Thyroid gland (tissue), 4 donors: ENCODE measurements at regions not wholly inside any gene's neighbourhood (a gene's known extent, or its start where the extent isn't known, plus 50 kb on each side); places are given as distances from the start of the nearest gene placed in this dataset.

ENCODE experiments used
- POLR2A ChIP-seq, 2 donors: fragments of 450-650 bp; IDR thresholded peaks; one replicate each; pipeline ENCODE4 v1.6.1; 2017; ENCODE audit warnings: antibody characterized with exemption in 2 of 2, mild to moderate bottlenecking in 2 of 2, moderate library complexity in 1 of 2
- TF ChIP-seq, protein P1 (sequence below), 6 experiments: fragments of 200-600 bp in 3 of 6; fragments of 450-650 bp in 3 of 6; sonication (generic) in 3 of 6; IDR thresholded peaks; one replicate each; pipeline ENCODE4 v1.5.1; 2016 to 2019; ENCODE audit warnings: antibody characterized with exemption in 6 of 6, mild to moderate bottlenecking in 2 of 6, inconsistent platforms in 1 of 6, moderate library complexity in 1 of 6

DNA sequence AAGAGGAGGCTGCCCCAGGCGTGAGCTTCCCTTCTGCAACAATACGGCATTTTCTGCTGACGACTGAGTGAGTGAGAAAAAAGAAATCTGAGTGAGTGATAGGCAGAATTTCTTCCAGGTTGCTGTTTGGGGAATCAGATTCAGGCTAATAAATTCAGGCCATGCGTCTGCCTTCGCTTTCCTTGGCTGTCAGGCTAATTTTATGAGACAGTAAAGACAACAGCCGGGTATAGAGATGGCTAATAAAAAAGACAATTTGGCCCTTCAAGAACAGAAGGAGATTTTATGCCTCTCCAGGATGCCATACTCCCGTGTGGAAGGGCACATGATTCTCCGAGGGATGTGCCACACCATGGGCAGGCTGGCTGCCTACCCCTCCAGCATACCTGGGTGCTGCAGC, 145.9 kb upstream of the UBL3 start:
- TF ChIP-seq, protein P1, sequence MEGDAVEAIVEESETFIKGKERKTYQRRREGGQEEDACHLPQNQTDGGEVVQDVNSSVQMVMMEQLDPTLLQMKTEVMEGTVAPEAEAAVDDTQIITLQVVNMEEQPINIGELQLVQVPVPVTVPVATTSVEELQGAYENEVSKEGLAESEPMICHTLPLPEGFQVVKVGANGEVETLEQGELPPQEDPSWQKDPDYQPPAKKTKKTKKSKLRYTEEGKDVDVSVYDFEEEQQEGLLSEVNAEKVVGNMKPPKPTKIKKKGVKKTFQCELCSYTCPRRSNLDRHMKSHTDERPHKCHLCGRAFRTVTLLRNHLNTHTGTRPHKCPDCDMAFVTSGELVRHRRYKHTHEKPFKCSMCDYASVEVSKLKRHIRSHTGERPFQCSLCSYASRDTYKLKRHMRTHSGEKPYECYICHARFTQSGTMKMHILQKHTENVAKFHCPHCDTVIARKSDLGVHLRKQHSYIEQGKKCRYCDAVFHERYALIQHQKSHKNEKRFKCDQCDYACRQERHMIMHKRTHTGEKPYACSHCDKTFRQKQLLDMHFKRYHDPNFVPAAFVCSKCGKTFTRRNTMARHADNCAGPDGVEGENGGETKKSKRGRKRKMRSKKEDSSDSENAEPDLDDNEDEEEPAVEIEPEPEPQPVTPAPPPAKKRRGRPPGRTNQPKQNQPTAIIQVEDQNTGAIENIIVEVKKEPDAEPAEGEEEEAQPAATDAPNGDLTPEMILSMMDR (IDR thresholded peaks at IDR 0.05), result no peak
- no peak for TF ChIP-seq POLR2A (IDR thresholded peaks at IDR 0.05)
